ENCODE measurements at regions not wholly inside any gene's neighbourhood (a gene's known extent, or its start where the extent isn't known, plus 50 kb on each side); places are given as distances from the start of the nearest gene placed in this dataset.
A peak's percentile ranks its signal among the peaks of the same experiment; 100 is the strongest.

DNA sequence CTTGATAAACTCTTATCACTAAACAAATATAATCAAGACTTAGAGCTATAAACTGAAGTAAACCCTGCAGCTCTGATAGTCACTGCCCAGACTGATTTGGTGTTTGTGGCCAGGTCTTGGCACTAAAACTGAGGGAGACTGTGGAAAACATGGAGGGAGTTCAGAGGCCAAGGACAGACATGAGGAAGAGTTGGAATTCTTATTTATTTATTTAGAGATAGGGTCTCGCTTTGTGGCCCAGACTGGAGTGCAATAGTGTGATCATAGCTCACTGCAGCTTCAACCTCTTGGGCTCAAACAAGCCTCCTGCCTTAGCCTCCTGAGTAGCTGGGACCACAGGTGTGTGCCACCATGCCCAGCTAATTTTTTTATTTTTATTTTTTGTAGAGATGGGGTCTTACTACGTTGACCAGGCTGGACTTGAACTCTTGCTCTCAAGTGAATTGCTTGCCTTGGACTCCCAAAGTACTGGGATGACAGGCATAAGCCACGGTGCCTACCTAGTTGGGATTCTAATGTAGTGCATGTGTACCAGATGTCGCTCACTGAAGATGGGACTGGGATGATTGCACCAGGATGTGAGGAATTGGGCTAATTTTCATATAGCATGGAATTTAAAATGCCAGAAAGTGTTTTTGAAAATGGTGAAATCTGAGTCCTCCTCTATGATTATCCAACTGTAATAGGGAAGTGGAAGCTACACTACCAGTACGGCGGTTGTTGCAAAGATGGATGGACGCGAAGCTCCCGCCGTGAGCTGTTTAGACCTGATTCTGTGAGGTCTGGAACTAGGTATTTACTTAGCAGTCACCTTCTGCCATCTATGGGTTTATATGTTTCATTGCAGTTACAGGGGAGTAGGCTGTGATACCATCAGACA is 52.7 kb upstream of the CTLA4 start:
- peaks cover 0 to 49% (median 13%) of the 10 kb centered on the region in 4 donors for H3K4me1 ChIP-seq
- H3K9me3 ChIP-seq: no peaks in the 10 kb centered on the region
- no peaks in the 10 kb centered on the region for H3K36me3 ChIP-seq
- peak overlapping the region in 1 of 4 donors; percentile 15 for H3K4me3 ChIP-seq
- no peaks in the 10 kb centered on the region for H3K27me3 ChIP-seq
- TF ChIP-seq, protein P1, sequence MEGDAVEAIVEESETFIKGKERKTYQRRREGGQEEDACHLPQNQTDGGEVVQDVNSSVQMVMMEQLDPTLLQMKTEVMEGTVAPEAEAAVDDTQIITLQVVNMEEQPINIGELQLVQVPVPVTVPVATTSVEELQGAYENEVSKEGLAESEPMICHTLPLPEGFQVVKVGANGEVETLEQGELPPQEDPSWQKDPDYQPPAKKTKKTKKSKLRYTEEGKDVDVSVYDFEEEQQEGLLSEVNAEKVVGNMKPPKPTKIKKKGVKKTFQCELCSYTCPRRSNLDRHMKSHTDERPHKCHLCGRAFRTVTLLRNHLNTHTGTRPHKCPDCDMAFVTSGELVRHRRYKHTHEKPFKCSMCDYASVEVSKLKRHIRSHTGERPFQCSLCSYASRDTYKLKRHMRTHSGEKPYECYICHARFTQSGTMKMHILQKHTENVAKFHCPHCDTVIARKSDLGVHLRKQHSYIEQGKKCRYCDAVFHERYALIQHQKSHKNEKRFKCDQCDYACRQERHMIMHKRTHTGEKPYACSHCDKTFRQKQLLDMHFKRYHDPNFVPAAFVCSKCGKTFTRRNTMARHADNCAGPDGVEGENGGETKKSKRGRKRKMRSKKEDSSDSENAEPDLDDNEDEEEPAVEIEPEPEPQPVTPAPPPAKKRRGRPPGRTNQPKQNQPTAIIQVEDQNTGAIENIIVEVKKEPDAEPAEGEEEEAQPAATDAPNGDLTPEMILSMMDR (IDR thresholded peaks at IDR 0.05): peak in 5 of 6 experiments; percentile 64 to 97 (median 94)
- TF ChIP-seq POLR2A (IDR thresholded peaks at IDR 0.05): no peak
- peak; percentile 25 to 73 (median 61) for DNase-seq
- peak overlapping the region in 2 of 4 donors; percentile 70 to 83 for H3K27ac ChIP-seq

DNA sequence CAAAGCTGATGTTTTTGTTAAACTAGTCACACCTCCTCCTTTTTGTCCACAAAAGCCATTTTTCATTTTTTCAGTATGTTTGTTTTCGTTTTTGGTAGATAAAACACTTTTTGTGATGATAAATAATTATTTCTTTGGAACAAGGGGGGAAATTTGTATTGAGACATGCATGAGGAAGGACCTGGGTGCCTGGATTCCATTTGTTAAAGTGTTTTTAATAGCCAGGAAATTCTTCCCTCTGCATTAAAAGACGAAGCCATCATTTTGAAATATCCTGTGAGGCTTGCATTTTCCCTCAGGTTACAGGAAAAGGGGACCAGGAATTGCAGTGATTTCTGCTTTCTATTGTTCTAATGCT is 52.1 kb upstream of the CTLA4 start:
- Histone ChIP-seq H3K27me3 (no peaks in the 10 kb centered on the region), H3K27ac (no peak overlapping the region), H3K36me3 (no peaks in the 10 kb centered on the region), H3K4me1 (peaks cover 0 to 48% (median 13%) of the 10 kb centered on the region in 4 donors), H3K9me3 (no peaks in the 10 kb centered on the region), H3K4me3 (no peak overlapping the region)
- TF ChIP-seq, protein P1 (IDR thresholded peaks at IDR 0.05): no peak
- TF ChIP-seq POLR2A (IDR thresholded peaks at IDR 0.05): no peak
- DNase-seq: no peak

DNA sequence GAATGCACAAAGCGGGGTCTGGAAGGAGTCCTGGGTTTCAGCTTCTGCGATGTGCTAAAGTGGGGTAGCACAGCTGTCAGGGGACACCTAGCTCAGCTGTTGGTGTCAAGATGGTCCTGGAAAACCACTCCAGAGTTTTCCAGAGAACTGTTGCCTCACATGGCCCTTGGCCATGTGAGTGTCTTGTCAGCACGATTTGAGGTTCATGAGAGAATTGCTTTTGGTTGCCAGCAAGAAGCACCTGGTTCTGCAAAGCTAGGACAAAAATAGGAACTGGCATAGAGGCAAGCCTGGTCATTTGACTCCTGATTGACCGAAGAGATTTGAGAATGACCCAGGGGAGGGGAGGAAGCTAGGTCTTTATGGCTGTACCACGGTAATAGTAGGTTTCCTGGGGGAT is 50.4 kb upstream of the CTLA4 start:
- no peaks in the 10 kb centered on the region for H3K9me3 ChIP-seq
- TF ChIP-seq, protein P1 (IDR thresholded peaks at IDR 0.05): no peak
- no peak for TF ChIP-seq POLR2A (IDR thresholded peaks at IDR 0.05)
- DNase-seq: no peak

More for the DNA sequence above, 50.4 kb upstream of the CTLA4 start:
- H3K27ac ChIP-seq: no peak overlapping the region
- H3K27me3 ChIP-seq: no peaks in the 10 kb centered on the region
- H3K36me3 ChIP-seq: no peaks in the 10 kb centered on the region
- H3K4me1 ChIP-seq: peaks cover 0 to 32% (median 9%) of the 10 kb centered on the region in 4 donors
- no peak overlapping the region for H3K4me3 ChIP-seq

Data from Peyer's patch (tissue), 4 donors.